Stimulated activated naive CD4-positive, alpha-beta T cell (primary cell): ENCODE measurements at regions not wholly inside any gene's neighbourhood (a gene's known extent, or its start where the extent isn't known, plus 50 kb on each side); places are given as distances from the start of the nearest gene placed in this dataset.
"Not testable (repeated sequence)": the region's sequence is repeated elsewhere in the genome, so short reads cannot be mapped to it uniquely, and the experiment has no call there.

ENCODE experiments used
- DNase-seq, 6 experiments: peaks; one replicate each; lab custom pipeline; 2025; lab: John Stamatoyannopoulos, UW

GRCh38 chr5:90056911-90057705 lies 352.4 kb downstream of the CETN3 start:
- DNase-seq, result no peak

GRCh38 chr5:90055831-90056328 lies 353.7 kb downstream of the CETN3 start:
- DNase-seq, result no peak

GRCh38 chr5:90054612-90055011 lies 354.9 kb downstream of the CETN3 start:
- no peak for DNase-seq

GRCh38 chr5:90051756-90052155 lies 357.8 kb downstream of the CETN3 start:
- no peak for DNase-seq

- DNase-seq, result no peak
Observed at GRCh38 chr5:90050103-90050502, 359.5 kb downstream of the CETN3 start.

- DNase-seq, result no peak
Observed at GRCh38 chr5:90047113-90047512, 362.4 kb downstream of the CETN3 start.

GRCh38 chr5:90040082-90040481 lies 369.5 kb downstream of the CETN3 start:
- not testable (repeated sequence) for DNase-seq

- no peak for DNase-seq
Observed at GRCh38 chr5:90037646-90038045, 371.9 kb downstream of the CETN3 start.

- no peak for DNase-seq
Observed at GRCh38 chr5:90022711-90023053, 386.9 kb downstream of the CETN3 start.

GRCh38 chr5:90022002-90022710 lies 387.4 kb downstream of the CETN3 start:
- DNase-seq, result no peak

GRCh38 chr5:90020575-90021538 lies 388.7 kb downstream of the CETN3 start:
- no peak for DNase-seq

GRCh38 chr5:90017239-90017638 lies 392.3 kb downstream of the CETN3 start:
- no peak for DNase-seq

GRCh38 chr5:90015584-90016018 lies 394.0 kb downstream of the CETN3 start:
- DNase-seq, result no peak

- DNase-seq, result no peak
Observed at GRCh38 chr5:90014420-90014819, 395.1 kb downstream of the CETN3 start.

GRCh38 chr5:90000351-90000750 lies 409.2 kb downstream of the CETN3 start:
- no peak for DNase-seq

- DNase-seq, result no peak
Observed at GRCh38 chr5:89998519-89999305, 410.8 kb downstream of the CETN3 start.

GRCh38 chr5:89996890-89997289 lies 412.7 kb downstream of the CETN3 start:
- DNase-seq, result no peak

GRCh38 chr5:89996335-89996734 lies 413.2 kb downstream of the CETN3 start:
- DNase-seq, result no peak

- no peak for DNase-seq
Observed at GRCh38 chr5:89994266-89994665, 415.3 kb downstream of the CETN3 start.

- DNase-seq, result no peak
Observed at GRCh38 chr5:89992201-89992600, 417.4 kb downstream of the CETN3 start.

GRCh38 chr5:89991592-89991991 lies 418.0 kb downstream of the CETN3 start:
- DNase-seq, result no peak
